RWPE2 (cell line): ENCODE measurements at regions not wholly inside any gene's neighbourhood (a gene's known extent, or its start where the extent isn't known, plus 50 kb on each side); places are given as distances from the start of the nearest gene placed in this dataset.
"Not testable (repeated sequence)": the region's sequence is repeated elsewhere in the genome, so short reads cannot be mapped to it uniquely, and the experiment has no call there.

Experiments
- ATAC-seq: fragments of 200-7000 bp; cut with Tn5 transposase; 3 replicates; pipeline ENCODE4 v1.9.1; 2021; ENCODE audit warnings: low read depth
- DNase-seq: peaks from one replicate; pipeline ENCODE4 v3.0.0-alpha.2; 2020; ENCODE audit warnings: low spot score
- H3K27ac ChIP-seq: fragments of 450-650 bp; 2 replicates; pipeline ENCODE4 v1.5.1; 2017; ENCODE audit warnings: mild to moderate bottlenecking; ENCODE audit not compliant: poor library complexity, severe bottlenecking
- H3K27me3 ChIP-seq: fragments of 250-450 bp; sonication (Bioruptor Pico); 2 replicates; pipeline ENCODE4 v1.5.1; 2021; ENCODE audit warnings: mild to moderate bottlenecking, moderate library complexity; ENCODE audit not compliant: insufficient read depth, poor library complexity, severe bottlenecking
- H3K36me3 ChIP-seq: fragments of 250-450 bp; sonication (Bioruptor Pico); 2 replicates; pipeline ENCODE4 v1.5.1; 2020; ENCODE audit warnings: low read depth, mild to moderate bottlenecking, moderate library complexity
- H3K4me1 ChIP-seq: fragments of 250-450 bp; sonication (Bioruptor Pico); 2 replicates; pipeline ENCODE4 v1.5.1; 2021; ENCODE audit warnings: mild to moderate bottlenecking, moderate library complexity; ENCODE audit not compliant: insufficient read depth, poor library complexity, severe bottlenecking
- H3K4me3 ChIP-seq: fragments of 250-450 bp; sonication (Bioruptor Pico); 2 replicates; pipeline ENCODE4 v1.5.1; 2021; ENCODE audit warnings: mild to moderate bottlenecking, moderate library complexity; ENCODE audit not compliant: severe bottlenecking
- H3K9me3 ChIP-seq: fragments of 250-450 bp; sonication (Bioruptor Pico); 2 replicates; pipeline ENCODE4 v1.5.1; 2021; ENCODE audit warnings: mild to moderate bottlenecking, moderate library complexity; ENCODE audit not compliant: severe bottlenecking

DNA sequence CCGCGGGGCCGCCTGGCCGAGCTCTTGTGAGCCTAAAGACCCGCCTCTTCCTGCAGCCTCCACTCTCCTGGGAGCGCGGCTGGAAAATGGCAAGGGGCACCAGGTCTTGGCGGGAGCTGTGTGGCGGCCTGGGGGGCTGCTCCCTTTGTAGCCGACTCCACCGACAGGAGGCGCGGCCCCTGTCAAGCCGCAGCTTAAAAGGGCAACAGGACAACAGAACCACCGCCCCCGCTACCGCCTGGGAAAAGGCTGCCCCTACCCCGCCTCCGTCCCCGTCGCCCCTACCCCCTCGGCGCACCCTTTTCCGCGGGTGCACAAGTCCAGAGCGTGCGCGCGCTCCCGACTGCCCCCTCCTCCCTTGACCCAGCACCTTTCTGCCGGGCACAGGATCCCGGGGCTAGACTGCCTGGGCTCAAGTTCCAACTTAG, 60.3 kb downstream of the GOLGA8K start:
- ATAC-seq = peak; percentile 46
- H3K9me3 ChIP-seq, H3K36me3 ChIP-seq, H3K4me1 ChIP-seq, H3K27ac ChIP-seq, DNase-seq, H3K27me3 ChIP-seq, H3K4me3 ChIP-seq: not testable (repeated sequence)

DNA sequence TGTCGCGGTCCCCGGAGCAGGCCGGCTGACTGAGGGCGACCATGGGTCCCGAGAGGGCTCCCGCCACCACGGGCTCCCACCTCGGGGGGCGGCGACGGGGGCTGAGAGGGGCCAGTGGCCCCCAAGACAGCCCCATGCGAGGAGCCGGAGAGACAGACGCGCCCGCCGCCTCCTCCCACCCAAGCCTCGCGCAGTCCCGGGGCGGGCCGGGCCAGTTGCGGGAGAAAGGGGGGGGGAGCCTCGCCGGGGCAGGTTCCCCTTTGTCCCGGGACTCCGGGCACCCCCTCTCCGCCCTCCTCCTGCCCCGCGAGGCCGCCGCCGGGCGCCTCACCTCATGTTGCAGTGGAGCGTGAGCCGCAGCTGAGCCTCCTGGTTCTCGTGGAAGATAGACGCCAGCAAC, 60.8 kb downstream of the GOLGA8K start:
- not testable (repeated sequence) for DNase-seq, H3K9me3 ChIP-seq, H3K4me3 ChIP-seq, H3K27me3 ChIP-seq, H3K27ac ChIP-seq, H3K36me3 ChIP-seq, ATAC-seq, H3K4me1 ChIP-seq

DNA sequence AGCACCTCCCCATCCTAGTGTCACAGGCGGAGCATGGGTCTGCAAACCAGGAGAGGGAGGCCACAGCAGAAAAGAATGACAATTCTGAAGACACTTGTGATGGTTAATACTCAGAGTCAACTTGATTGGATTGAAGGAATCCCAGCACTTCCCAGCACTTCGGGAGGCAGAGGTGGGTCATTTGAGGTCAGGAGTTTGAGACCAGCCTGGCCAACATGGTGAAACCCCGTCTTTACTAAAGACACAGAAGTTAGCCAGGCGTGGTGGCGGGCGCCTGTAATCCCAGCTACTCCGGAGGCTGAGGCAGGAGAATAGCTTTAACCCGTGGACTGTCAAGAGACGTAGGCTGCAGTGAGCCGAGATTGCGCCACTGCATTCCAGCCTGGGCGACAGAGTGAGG, 61.6 kb downstream of the GOLGA8K start:
- H3K9me3 ChIP-seq, ATAC-seq, H3K4me1 ChIP-seq, DNase-seq, H3K27me3 ChIP-seq, H3K36me3 ChIP-seq, H3K27ac ChIP-seq, H3K4me3 ChIP-seq: not testable (repeated sequence)

DNA sequence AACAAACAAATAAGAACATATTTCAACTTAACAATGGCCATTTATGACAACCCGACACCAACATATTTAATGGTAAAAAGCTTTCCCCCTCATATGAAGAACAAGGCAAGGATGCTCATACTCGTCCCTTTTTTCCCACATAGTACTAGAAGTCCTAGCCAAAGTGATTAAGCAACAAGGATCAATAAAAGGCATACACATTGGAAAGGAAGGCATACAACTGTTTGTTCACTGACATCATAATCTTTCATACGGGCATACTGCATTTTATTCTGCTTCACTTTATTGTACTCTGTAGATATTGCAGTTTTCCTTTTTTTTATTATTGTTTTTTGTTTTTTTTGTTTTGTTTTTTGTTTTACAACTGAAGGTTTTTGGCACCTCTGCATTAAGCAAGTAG, 66.3 kb downstream of the GOLGA8K start:
- not testable (repeated sequence) for ATAC-seq, H3K4me3 ChIP-seq, DNase-seq, H3K4me1 ChIP-seq, H3K9me3 ChIP-seq, H3K27me3 ChIP-seq, H3K36me3 ChIP-seq, H3K27ac ChIP-seq

DNA sequence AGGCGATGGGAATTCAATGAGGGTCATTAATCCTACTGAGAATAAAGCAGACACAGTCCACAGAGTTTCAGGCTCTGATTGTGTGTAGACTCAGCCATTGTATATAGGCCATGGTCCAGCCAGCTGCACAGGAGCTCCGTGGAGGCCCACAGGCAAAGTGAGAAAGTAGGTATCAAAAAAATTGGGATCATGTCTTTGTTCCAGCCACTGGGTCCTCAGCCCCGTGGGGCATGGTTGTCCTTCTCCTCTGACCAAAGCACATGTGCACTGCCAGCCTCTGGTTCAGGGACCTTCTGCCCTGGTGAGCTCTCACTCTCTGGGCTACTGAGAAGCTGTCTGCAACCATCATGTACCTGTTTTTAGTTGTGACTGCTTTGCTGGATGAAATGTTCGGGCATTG, 79.7 kb downstream of the GOLGA8K start:
- not testable (repeated sequence) for H3K9me3 ChIP-seq, H3K36me3 ChIP-seq, H3K4me3 ChIP-seq, H3K4me1 ChIP-seq, ATAC-seq, H3K27ac ChIP-seq, H3K27me3 ChIP-seq, DNase-seq

DNA sequence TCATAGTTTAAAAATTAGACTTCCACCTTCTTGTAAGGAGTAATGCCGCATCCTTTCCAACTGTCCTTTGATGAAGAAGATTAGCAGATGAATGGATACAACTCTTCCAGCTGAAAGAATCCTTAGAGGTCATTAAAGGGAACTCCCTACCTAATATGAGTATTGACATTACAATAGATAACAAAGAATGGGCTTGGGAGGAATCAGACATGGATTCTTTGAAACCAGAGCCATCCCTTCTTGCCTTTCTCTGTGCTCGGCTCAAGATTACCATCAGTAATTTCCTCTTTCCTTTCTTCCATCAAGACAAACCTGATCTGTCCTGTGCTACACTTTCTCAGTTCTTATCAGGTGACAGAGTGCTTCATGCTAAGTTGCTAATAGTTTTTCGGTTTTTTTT, 83.8 kb downstream of the GOLGA8K start:
- H3K27ac ChIP-seq, DNase-seq, ATAC-seq, H3K4me1 ChIP-seq, H3K27me3 ChIP-seq, H3K4me3 ChIP-seq, H3K36me3 ChIP-seq, H3K9me3 ChIP-seq: not testable (repeated sequence)

DNA sequence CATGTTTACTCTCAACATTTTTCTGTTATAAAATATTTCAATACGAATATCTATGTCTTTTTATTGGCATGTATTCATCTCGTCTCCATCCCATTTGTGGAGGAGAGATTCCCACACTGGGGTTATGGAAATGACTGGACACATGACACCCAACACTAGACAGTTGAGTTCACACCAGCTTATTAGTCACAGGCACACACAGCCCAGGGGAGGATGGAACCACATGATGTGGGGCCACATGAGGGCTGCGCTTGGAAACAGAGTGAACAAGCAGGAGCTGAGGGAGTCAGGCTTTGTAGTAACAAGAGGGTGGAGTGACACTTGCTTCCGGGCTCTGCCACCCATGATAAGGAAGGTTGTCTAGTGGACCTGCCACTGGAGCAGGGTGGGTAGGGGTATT, 86.6 kb downstream of the GOLGA8K start:
- ATAC-seq = peak; percentile 52; the same call in 2 of the 3 replicates
- H3K36me3 ChIP-seq = not testable (repeated sequence)

DNA sequence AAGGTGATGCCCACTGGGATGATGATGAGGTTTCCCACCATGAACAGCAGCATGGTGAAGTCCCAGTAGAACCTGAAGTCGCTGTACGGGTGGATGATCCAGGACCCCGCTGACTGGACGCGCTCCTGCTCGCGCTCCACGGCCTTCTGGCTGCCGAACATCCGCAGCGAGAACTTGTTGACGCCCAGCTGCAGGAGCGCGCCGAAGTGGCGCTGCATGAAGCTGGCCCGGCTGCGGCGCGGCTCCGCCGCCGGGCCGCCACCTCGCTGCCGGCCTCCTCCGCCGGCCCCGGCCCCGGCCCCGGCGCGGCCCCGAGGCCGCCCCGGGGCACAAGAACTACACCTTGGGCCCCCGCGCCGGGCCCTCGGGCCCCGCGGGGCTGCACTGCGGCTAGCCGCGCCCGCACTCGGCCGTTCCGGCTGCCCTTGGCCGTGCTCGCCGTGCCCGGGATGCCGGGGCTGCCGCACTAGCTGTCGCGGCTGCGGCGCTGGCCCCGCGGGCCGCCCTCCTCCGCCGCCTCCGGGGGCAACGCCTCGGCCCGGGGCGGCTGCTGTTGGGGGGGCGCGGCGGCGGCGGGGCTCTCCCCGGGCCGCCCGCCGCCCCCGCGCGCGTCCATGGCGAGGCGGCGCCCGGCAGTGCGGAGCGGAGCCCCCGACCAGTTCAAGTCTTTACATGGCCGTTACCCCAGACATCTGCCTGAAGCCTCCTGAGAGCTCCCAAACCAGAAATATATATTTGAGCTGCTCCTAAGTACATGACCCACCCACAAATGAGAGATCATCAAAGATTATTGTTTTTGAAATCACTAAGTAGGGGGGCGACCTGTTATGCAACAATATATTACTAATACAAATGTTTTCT, 87.8 kb downstream of the GOLGA8K start:
- not testable (repeated sequence) for H3K27me3 ChIP-seq, H3K27ac ChIP-seq, H3K4me3 ChIP-seq, H3K4me1 ChIP-seq, DNase-seq, H3K36me3 ChIP-seq, H3K9me3 ChIP-seq, ATAC-seq

More for the DNA sequence above, 86.6 kb downstream of the GOLGA8K start:
- not testable (repeated sequence) for H3K9me3 ChIP-seq, H3K4me1 ChIP-seq, DNase-seq, H3K27ac ChIP-seq, H3K4me3 ChIP-seq, H3K27me3 ChIP-seq

DNA sequence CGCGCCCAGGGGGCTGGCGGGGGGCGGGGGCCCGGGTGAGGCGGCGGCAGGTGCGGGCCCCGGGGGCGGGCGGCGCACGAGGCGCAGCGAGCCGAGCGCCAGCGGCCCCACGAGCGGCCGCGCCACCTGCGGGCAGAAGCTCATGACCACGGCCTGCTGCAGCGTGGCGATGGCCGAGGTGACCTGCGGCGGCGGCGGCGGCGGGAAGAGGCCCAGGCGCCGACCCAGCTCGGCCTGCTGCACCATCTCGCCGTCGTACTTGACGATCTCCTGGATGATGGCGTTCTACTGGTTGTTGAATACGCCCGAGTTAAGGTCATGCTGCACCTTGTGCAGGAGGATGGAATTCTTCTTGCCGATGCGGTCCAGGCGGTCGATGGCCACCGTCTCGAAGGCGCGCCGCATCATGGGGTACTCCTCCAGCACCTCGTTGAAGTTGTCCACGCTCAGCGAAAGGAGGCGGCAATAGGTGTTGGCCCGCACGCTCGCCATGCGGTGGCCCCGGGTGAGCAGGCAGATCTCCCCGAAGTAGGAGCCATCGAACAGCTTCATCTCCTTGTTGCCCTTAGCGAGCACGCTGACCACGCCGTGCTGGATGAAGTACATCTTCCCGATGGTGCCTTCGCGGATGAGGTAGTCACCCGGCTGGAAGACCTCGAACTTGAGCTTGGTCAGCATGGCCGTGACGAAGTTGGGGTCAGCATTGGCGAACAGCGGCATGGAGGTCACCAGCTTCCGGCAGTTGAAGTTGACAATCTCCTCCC, 89.5 kb downstream of the GOLGA8K start:
- ATAC-seq, H3K36me3 ChIP-seq, H3K4me3 ChIP-seq, H3K27me3 ChIP-seq, H3K27ac ChIP-seq, H3K9me3 ChIP-seq, H3K4me1 ChIP-seq: not testable (repeated sequence)
- DNase-seq = peak; percentile 56

DNA sequence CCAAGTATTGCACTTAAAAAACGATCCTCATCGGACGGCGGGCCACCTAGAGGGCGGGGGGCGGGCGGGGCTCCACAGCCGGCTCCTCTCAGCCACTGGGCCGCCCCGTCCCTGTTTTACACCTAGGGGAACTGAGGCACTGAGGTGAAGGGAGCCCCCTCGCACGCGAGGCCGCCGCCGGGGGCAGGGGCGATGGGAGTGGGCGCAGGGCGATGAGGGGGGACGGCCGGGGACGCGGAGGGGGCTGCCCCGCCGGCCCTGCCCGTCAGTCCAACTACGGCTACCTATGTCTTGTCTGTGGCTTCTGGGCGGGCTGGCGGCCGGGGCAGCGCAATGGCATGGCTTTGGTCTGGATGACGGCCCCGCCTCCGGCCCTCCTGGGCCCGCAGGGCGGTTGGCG, 90.4 kb downstream of the GOLGA8K start:
- not testable (repeated sequence) for H3K9me3 ChIP-seq, H3K4me1 ChIP-seq, H3K27me3 ChIP-seq, ATAC-seq, DNase-seq, H3K4me3 ChIP-seq, H3K36me3 ChIP-seq, H3K27ac ChIP-seq

DNA sequence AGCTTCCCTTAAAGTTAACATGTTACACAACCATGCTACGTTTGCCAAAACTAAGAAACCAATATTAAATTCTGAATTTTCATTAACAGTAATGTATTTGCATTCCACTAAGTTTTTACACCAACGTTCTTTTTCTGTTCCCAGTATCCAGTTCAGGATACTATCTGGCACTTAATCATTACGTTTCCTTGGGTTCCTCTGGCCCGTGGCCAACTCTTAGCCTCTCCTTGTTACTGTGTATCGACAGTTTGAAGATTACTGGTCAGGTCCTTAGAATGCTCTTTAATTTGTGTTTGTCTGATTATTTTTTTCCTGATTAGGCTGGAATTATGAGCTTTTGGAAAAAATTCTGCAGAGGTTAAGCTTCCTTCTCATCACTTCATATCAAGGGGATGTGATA, 95.5 kb downstream of the GOLGA8K start:
- not testable (repeated sequence) for H3K4me3 ChIP-seq, H3K36me3 ChIP-seq, H3K27me3 ChIP-seq, DNase-seq, H3K4me1 ChIP-seq, ATAC-seq, H3K9me3 ChIP-seq, H3K27ac ChIP-seq
